NCI-H69 (cell line): ENCODE measurements at regions not wholly inside any gene's neighbourhood (a gene's known extent, or its start where the extent isn't known, plus 50 kb on each side); places are given as distances from the start of the nearest gene placed in this dataset.

Source experiments
- DNase-seq: peaks from one replicate; lab custom pipeline; 2025; lab: John Stamatoyannopoulos, UW

- DNase-seq, result no peak
Observed at GRCh38 chr2:53259395-53260009, 508.1 kb upstream of the CHAC2 start.

GRCh38 chr2:53257287-53257686 lies 510.3 kb upstream of the CHAC2 start:
- DNase-seq, result no peak

- DNase-seq, result no peak
Observed at GRCh38 chr2:53253244-53253643, 514.4 kb upstream of the CHAC2 start.

- no peak for DNase-seq
Observed at GRCh38 chr2:53252115-53252514, 515.5 kb upstream of the CHAC2 start.

- no peak for DNase-seq
Observed at GRCh38 chr2:53247956-53248735, 519.5 kb upstream of the CHAC2 start.

GRCh38 chr2:53243430-53243829 lies 524.2 kb upstream of the CHAC2 start:
- peak; percentile 100 for DNase-seq

- DNase-seq, result peak; percentile 100
Observed at GRCh38 chr2:53242090-53242489, 525.5 kb upstream of the CHAC2 start.

- peak; percentile 100 for DNase-seq
Observed at GRCh38 chr2:53235836-53236582, 531.6 kb upstream of the CHAC2 start.

GRCh38 chr2:53234548-53234903 lies 533.1 kb upstream of the CHAC2 start:
- peak; percentile 100 for DNase-seq

GRCh38 chr2:53233759-53234547 lies 533.7 kb upstream of the CHAC2 start:
- no peak for DNase-seq

GRCh38 chr2:53231908-53232307 lies 535.7 kb upstream of the CHAC2 start:
- no peak for DNase-seq

- DNase-seq, result no peak
Observed at GRCh38 chr2:53230691-53231090, 536.9 kb upstream of the CHAC2 start.

- no peak for DNase-seq
Observed at GRCh38 chr2:53227535-53227934, 540.1 kb upstream of the CHAC2 start.

GRCh38 chr2:53220969-53221368 lies 546.6 kb upstream of the CHAC2 start:
- no peak for DNase-seq

GRCh38 chr2:53217250-53217649 lies 550.4 kb upstream of the CHAC2 start:
- no peak for DNase-seq

GRCh38 chr2:53216805-53217204 lies 550.8 kb upstream of the CHAC2 start:
- DNase-seq, result no peak

- no peak for DNase-seq
Observed at GRCh38 chr2:53212576-53212975, 555.0 kb upstream of the CHAC2 start.

- no peak for DNase-seq
Observed at GRCh38 chr2:53211201-53211774, 556.3 kb upstream of the CHAC2 start.

- DNase-seq, result peak; percentile 100
Observed at GRCh38 chr2:53210538-53210937, 557.1 kb upstream of the CHAC2 start.

GRCh38 chr2:53209679-53210458 lies 557.7 kb upstream of the CHAC2 start:
- peak; percentile 100 for DNase-seq

GRCh38 chr2:53208815-53209214 lies 558.8 kb upstream of the CHAC2 start:
- no peak for DNase-seq
